ENCODE measurements at regions not wholly inside any gene's neighbourhood (a gene's known extent, or its start where the extent isn't known, plus 50 kb on each side); places are given as distances from the start of the nearest gene placed in this dataset.

- no peak overlapping the region for H3K4me2 ChIP-seq (ENCODE audit: low read length)
- no peaks in the 10 kb centered on the region for H3K9me3 ChIP-seq (ENCODE audit: control insufficient read depth, low read length)
- no peaks in the 10 kb centered on the region for H3K27me3 ChIP-seq (ENCODE audit: control insufficient read depth, insufficient read depth, low read length)
- no peaks in the 10 kb centered on the region for H3K4me1 ChIP-seq
- H3K36me3 ChIP-seq (ENCODE audit: control insufficient read depth, insufficient read depth, low read length), result no peaks in the 10 kb centered on the region
- H2AFZ ChIP-seq, result no peak overlapping the region
- H3K79me2 ChIP-seq, result no peaks in the 10 kb centered on the region
- H3K27ac ChIP-seq, result no peak overlapping the region
- TF ChIP-seq CTCF (IDR thresholded peaks at IDR 0.05), result no peak
- no peak overlapping the region for H3K4me3 ChIP-seq (ENCODE audit: low read depth, low read length)
- H3K9ac ChIP-seq, result no peak overlapping the region
Measured at GRCh38 chr6:129921169-129921817, 60.2 kb upstream of the TMEM244 start.

GRCh38 chr6:129920103-129920798 lies 59.1 kb upstream of the TMEM244 start:
- Histone ChIP-seq H3K79me2 (no peaks in the 10 kb centered on the region), H3K36me3 (ENCODE audit: control insufficient read depth, insufficient read depth, low read length) (no peaks in the 10 kb centered on the region), H2AFZ (no peak overlapping the region), H3K9me3 (ENCODE audit: control insufficient read depth, low read length) (no peaks in the 10 kb centered on the region), H3K27me3 (ENCODE audit: control insufficient read depth, insufficient read depth, low read length) (no peaks in the 10 kb centered on the region), H3K4me2 (ENCODE audit: low read length) (no peak overlapping the region), H3K4me1 (no peaks in the 10 kb centered on the region), H3K9ac (no peak overlapping the region), H3K4me3 (ENCODE audit: low read depth, low read length) (no peak overlapping the region), H3K27ac (no peak overlapping the region)
- no peak for TF ChIP-seq CTCF (IDR thresholded peaks at IDR 0.05)

- Histone ChIP-seq H3K4me3 (ENCODE audit: low read depth, low read length) (no peak overlapping the region), H2AFZ (no peak overlapping the region), H3K4me2 (ENCODE audit: low read length) (no peak overlapping the region), H3K36me3 (ENCODE audit: control insufficient read depth, insufficient read depth, low read length) (no peaks in the 10 kb centered on the region), H3K9me3 (ENCODE audit: control insufficient read depth, low read length) (no peaks in the 10 kb centered on the region), H3K27ac (no peak overlapping the region), H3K27me3 (ENCODE audit: control insufficient read depth, insufficient read depth, low read length) (no peaks in the 10 kb centered on the region), H3K4me1 (no peaks in the 10 kb centered on the region), H3K9ac (no peak overlapping the region), H3K79me2 (no peaks in the 10 kb centered on the region)
- TF ChIP-seq CTCF (IDR thresholded peaks at IDR 0.05), result no peak
Measured at GRCh38 chr6:129911732-129912131, 50.6 kb upstream of the TMEM244 start.

Data from parathyroid adenoma (tissue), 2 donors.